ENCODE measurements at regions not wholly inside any gene's neighbourhood (a gene's known extent, or its start where the extent isn't known, plus 50 kb on each side); places are given as distances from the start of the nearest gene placed in this dataset.

DNA sequence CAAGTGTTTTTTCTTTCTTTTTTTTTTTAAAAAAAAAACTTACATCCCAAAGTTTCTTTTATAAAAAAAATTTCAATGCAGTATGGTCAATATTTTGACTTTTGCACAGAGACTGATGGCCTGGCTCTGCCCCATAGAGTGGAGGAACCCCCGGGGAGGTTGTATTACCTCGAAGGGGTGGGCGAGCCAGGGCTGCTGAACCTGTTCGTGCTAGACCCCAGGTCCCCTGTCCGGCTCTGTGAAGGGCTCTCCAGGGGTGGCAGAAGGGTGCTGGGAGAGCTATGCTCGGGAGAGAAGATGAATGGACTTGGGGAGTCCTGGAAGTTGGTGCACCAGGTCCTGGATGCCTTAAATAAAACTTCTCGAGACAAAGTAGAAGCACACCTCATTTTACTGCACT lies 446.4 kb upstream of the KLF6 start:
- TF ChIP-seq GATA2 (IDR thresholded peaks at IDR 0.05; ENCODE audit: low read depth, low read length) (no peak), GATA3 (IDR thresholded peaks at IDR 0.05; ENCODE audit: low read depth, low read length) (no peak)

Data from SH-SY5Y (cell line).